Activated T-cell treated with anti-CD3 and anti-CD28 coated beads, Interleukin-2, amount 50 U/mL, for 72 hours (primary cell): ENCODE measurements at regions not wholly inside any gene's neighbourhood (a gene's known extent, or its start where the extent isn't known, plus 50 kb on each side); places are given as distances from the start of the nearest gene placed in this dataset.

Source experiments
- ATAC-seq, 2 donors: fragments of 150-1000 bp; cut with Tn5 transposase; replicated peaks in 1 of 2; 2 replicates each; pipeline ENCODE4 v1.10.0; 2021; ENCODE audit warnings: moderate library complexity in 2 of 2, mild to moderate bottlenecking in 1 of 2
- DNase-seq, 2 donors: peaks; one replicate each; pipeline ENCODE4 v3.0.0; 2021 to 2022; ENCODE audit warnings: mixed read lengths in 1 of 2
- H3K27ac Mint-ChIP-seq: one replicate; pipeline ENCODE4 v1.8.0; 2022; ENCODE audit warnings: mild to moderate bottlenecking, moderate library complexity, mixed read lengths
- H3K27me3 Mint-ChIP-seq: one replicate; pipeline ENCODE4 v1.8.0; 2022; ENCODE audit warnings: low read depth, mixed read lengths
- H3K36me3 Mint-ChIP-seq, 2 donors: one replicate each; pipeline ENCODE4 v1.8.0; 2022; ENCODE audit warnings: mixed read lengths in 2 of 2, mild to moderate bottlenecking in 1 of 2; ENCODE audit not compliant: insufficient read depth in 2 of 2
- H3K4me1 Mint-ChIP-seq: one replicate; pipeline ENCODE4 v1.8.0; 2022; ENCODE audit warnings: low read depth, mixed read lengths
- H3K4me3 Mint-ChIP-seq, 2 donors: one replicate each; pipeline ENCODE4 v1.8.0; 2022; ENCODE audit warnings: mild to moderate bottlenecking in 2 of 2, mixed read lengths in 2 of 2, moderate library complexity in 2 of 2
- H3K9me3 Mint-ChIP-seq, 2 donors: one replicate each; pipeline ENCODE4 v1.8.0; 2022; ENCODE audit warnings: mixed read lengths in 2 of 2

DNA sequence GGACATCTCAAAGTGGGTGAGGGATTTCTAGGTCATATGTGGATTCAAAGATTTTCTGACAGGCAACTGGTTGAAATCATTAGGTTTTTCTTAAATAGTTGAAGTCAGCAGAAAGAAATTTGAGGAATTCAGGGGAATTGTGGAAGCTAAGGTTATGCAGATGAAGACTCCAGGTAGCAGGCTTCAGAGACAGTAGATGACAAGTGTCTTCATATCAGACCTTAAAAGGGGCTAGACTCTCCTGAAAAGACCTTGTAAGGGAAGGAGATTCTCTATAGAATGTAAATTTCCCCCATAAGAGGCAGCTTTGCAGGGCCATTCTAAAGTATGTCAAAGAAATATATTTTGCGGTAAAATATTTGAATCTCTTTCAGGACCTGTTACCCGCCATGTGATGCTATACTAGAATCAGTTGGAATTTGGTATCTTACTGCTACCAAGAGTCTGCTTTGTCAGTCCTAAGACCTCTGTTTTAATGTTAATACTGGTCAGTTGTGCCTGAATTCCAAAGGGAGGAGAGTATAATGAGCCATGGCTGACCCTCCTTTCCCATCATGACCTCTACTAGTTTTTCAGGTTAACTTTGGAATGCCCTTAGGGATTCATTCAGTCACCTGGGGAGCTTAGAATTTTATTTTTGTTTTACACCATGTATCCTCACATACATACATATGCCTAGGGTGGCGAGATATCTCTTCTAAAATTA, 1115.5 kb upstream of the SLC10A2 start:
- DNase-seq: no peak
- H3K4me3 Mint-ChIP-seq: no peak overlapping the region
- no peaks in the 10 kb centered on the region for H3K27me3 Mint-ChIP-seq
- H3K27ac Mint-ChIP-seq: no peak overlapping the region
- no peak for ATAC-seq
- no peaks in the 10 kb centered on the region for H3K36me3 Mint-ChIP-seq
- H3K9me3 Mint-ChIP-seq: peaks cover 0 to 2% of the 10 kb centered on the region in 2 donors
- no peaks in the 10 kb centered on the region for H3K4me1 Mint-ChIP-seq

DNA sequence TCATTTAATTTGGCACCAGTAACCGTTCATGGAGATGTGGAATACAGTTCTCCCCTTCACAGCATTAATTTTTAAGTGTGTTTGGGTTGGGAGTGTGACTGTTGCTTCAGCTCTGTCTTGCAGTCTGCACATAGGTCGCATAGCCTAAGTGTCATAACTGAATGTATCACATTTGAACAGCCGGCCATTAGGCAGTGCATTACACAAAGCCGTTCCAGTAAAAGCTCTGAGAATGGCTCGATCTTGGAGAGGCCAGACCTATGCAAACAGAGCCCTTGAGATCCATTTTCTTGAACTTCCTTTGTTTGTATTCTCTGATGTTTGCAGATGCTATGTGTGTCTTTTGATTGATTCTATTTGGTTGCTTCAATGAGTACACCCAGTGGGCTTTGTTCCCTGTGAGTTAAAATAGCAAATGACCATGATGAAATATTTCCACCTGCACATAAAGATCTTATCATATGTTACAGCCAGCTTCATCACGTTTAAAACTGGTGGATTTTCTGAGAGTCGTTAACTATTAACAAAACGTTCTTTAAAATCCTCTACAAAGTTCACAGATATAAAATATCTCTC, 1104.9 kb upstream of the SLC10A2 start:
- no peaks in the 10 kb centered on the region for H3K9me3 Mint-ChIP-seq

DNA sequence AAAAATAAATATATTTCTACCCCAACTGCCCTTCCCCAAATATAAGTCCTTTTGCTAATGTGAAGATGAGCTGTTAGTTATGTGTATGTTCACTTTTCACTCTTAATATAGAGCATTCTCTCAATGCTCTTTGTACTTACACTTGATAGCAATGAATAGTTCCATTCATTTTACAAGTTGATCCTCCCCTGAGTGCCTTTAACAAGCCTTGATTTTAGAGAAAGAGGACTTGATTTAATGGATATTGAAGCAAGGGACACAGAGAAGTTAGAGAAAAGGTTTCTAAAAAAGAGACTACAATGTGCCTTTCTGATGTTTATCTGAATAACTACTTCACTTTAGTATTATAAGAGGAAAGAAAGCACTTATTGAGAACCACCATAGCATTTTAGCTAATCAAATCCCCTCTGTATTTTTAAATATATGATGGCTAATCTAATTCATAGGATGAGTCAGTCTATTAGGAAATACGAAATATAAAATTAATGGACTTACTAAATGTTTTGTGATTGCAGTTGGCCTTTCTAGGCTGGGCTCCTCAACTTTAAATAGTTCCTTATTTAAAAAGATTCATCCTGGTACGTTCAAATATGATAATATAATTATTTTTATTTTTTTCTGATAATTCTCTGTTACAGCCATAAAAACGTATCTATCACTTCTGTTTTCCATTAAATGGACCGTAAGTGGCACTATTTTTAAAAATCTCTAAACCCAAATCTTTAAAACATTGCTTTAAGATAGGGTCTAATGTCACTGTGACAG, 1097.8 kb upstream of the SLC10A2 start:
- Mint-ChIP-seq H3K36me3 (peaks cover 0 to 2% of the 10 kb centered on the region in 2 donors), H3K27ac (no peak overlapping the region), H3K4me1 (no peaks in the 10 kb centered on the region), H3K4me3 (no peak overlapping the region), H3K27me3 (no peaks in the 10 kb centered on the region), H3K9me3 (peaks cover 2 to 3% of the 10 kb centered on the region in 2 donors)
- ATAC-seq: no peak
- DNase-seq: no peak

More for the DNA sequence above, 1104.9 kb upstream of the SLC10A2 start:
- Mint-ChIP-seq H3K36me3 (no peaks in the 10 kb centered on the region), H3K27ac (no peak overlapping the region), H3K4me3 (no peak overlapping the region), H3K27me3 (no peaks in the 10 kb centered on the region), H3K4me1 (no peaks in the 10 kb centered on the region)
- ATAC-seq (no peak), DNase-seq (no peak)

DNA sequence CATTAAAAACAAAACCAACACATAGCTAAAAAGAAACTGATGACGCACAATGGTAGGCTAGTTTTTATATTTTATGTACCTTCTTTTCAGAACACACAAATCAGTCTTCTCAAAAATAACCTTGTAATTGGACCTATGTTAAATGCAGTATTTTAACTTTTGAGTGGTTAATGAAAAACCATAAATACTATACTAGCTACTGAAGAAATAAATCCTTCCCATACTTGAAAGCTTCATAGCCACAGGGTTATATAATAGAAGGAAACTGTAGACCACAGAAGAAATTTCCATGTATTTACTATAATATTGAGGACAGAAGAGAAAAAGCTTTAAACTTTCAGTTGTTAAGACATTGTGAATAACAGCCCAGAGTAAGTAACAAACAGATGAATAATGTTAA, 1094.3 kb upstream of the SLC10A2 start:
- H3K4me3 Mint-ChIP-seq: no peak overlapping the region
- peaks cover 0 to 2% of the 10 kb centered on the region in 2 donors for H3K36me3 Mint-ChIP-seq
- no peak for DNase-seq
- H3K27ac Mint-ChIP-seq: no peak overlapping the region
- ATAC-seq: no peak
- peaks cover 3 to 5% of the 10 kb centered on the region in 2 donors for H3K9me3 Mint-ChIP-seq
- no peaks in the 10 kb centered on the region for H3K4me1 Mint-ChIP-seq
- H3K27me3 Mint-ChIP-seq: no peaks in the 10 kb centered on the region

DNA sequence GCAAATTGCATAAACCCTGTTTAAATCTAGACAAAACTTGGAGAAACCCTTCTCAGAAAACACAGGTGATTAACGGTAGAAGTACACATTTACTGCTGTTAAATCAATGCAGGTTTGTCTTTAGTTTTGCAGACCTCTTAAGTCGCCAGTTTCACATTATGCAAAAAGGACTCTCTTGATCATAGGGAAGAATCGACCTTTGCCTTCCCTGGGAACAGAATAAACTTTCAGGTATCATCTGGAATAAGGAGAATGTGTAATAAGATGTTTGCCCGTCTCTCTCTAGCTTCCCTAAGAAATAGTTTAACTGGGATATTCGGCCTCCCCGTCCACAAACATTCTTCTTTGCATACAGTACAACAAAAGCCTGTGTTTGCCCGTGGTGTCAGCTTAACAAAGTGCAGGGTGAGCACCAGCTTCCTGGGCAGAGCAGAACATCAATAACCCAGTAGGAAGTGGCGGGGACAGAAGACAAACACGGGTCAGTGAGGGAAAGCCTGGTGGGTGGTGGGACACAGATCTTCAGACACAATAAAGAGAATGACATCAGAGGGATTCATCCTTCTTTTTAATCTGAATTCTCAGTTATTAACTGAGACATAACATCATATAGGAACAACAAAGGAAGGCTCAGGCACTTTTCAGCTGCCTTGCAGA, 1077.7 kb upstream of the SLC10A2 start:
- DNase-seq (no peak), ATAC-seq (no peak)
- Mint-ChIP-seq H3K4me1 (no peaks in the 10 kb centered on the region), H3K27ac (no peak overlapping the region), H3K9me3 (peaks cover 3 to 4% of the 10 kb centered on the region in 2 donors), H3K36me3 (no peaks in the 10 kb centered on the region), H3K4me3 (no peak overlapping the region), H3K27me3 (no peaks in the 10 kb centered on the region)

DNA sequence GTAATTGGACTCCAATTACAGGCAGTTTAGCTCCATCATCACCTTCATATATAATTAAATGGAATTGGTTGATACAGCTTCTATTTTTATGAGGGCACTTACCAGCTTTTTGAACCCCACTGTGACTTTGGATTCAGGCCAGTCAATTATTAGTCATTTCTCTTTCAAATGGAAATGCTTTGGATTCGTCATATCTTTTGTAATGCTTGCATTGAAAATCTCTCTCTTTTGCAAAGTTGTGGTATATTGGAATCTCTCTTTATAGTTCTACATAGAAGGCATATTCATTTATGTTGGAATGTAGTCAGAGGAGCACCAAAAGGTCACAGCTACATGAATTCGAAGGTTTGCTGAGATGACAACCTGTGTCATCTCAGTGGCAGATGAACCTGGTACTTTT, 1074.3 kb upstream of the SLC10A2 start:
- DNase-seq (no peak), ATAC-seq (no peak)
- H3K4me3 Mint-ChIP-seq: no peak overlapping the region
- no peaks in the 10 kb centered on the region for H3K4me1 Mint-ChIP-seq
- no peak overlapping the region for H3K27ac Mint-ChIP-seq
- H3K9me3 Mint-ChIP-seq: peaks cover 1 to 2% of the 10 kb centered on the region in 2 donors
- no peaks in the 10 kb centered on the region for H3K36me3 Mint-ChIP-seq
- no peaks in the 10 kb centered on the region for H3K27me3 Mint-ChIP-seq

DNA sequence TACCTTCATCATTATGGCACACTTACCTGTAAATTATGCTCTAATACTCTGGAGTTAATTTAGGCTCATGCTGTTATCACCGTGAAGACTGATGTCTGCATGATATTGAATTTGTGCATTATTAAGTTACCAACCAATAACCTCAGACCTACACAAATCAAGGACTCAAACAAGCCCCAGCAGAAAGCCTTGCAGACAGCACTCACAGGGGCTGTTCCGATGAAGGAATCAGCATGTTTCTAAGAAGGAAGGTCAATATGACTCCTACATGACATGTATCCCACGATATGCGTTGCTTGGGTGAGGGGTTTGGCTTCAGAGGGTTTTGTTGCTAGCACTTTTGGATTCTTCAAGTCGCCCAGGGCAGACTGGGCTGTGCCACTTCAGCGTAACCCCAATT, 1071.2 kb upstream of the SLC10A2 start:
- ATAC-seq: no peak
- no peak overlapping the region for H3K4me3 Mint-ChIP-seq
- H3K27me3 Mint-ChIP-seq: no peaks in the 10 kb centered on the region
- DNase-seq: no peak
- no peaks in the 10 kb centered on the region for H3K4me1 Mint-ChIP-seq
- H3K9me3 Mint-ChIP-seq: peaks cover 1 to 5% of the 10 kb centered on the region in 2 donors
- H3K27ac Mint-ChIP-seq: no peak overlapping the region
- H3K36me3 Mint-ChIP-seq: no peaks in the 10 kb centered on the region

DNA sequence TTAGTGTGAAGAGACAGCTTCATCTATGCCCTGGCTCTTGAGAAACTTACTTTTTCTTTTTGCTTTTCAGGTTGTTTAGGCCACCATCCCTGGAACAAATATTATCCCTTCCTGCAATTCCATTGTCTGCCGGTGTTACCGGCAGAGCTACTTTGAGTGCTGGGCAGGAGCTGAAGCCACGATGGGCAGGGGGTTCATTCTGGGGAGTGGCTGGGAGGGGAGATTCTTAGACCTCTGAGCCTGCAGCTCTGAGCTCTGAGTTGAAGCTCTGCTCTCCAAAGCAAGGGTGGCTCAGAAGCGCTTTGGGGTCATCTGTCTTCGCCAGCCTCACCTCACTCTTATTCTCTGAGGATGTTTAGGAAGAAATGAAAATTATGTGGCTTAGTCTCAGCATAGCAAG, 1066.6 kb upstream of the SLC10A2 start:
- DNase-seq (no peak), ATAC-seq (no peak)
- H3K27me3 Mint-ChIP-seq: no peaks in the 10 kb centered on the region
- no peak overlapping the region for H3K4me3 Mint-ChIP-seq
- no peak overlapping the region for H3K27ac Mint-ChIP-seq
- peaks cover 1 to 5% of the 10 kb centered on the region in 2 donors for H3K9me3 Mint-ChIP-seq
- H3K4me1 Mint-ChIP-seq: no peaks in the 10 kb centered on the region
- no peaks in the 10 kb centered on the region for H3K36me3 Mint-ChIP-seq

DNA sequence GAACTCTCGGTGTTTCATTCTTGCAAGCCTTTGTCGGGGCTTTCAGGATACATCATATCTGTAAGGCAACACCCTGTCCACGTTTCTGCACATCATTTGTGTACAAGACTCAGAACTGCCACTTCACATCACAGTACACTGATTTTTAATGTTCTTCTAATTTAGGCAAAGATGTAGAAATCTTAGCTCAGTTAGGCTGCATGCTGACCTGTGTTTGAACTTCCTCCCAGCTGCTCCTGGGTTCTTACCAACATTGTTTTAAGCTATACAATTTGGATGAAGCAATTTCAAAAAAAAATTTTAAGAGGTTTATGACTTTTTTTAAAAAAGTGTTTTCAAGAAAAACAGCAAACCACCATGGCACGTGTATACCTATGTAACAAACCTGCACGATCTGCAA, 1047.9 kb upstream of the SLC10A2 start:
- ATAC-seq: no peak
- H3K9me3 Mint-ChIP-seq: peaks cover 1 to 2% of the 10 kb centered on the region in 2 donors
- no peak overlapping the region for H3K27ac Mint-ChIP-seq
- no peak overlapping the region for H3K4me3 Mint-ChIP-seq
- H3K27me3 Mint-ChIP-seq: no peaks in the 10 kb centered on the region
- DNase-seq: no peak
- H3K4me1 Mint-ChIP-seq: no peaks in the 10 kb centered on the region
- H3K36me3 Mint-ChIP-seq: peaks cover 0 to 1% of the 10 kb centered on the region in 2 donors

DNA sequence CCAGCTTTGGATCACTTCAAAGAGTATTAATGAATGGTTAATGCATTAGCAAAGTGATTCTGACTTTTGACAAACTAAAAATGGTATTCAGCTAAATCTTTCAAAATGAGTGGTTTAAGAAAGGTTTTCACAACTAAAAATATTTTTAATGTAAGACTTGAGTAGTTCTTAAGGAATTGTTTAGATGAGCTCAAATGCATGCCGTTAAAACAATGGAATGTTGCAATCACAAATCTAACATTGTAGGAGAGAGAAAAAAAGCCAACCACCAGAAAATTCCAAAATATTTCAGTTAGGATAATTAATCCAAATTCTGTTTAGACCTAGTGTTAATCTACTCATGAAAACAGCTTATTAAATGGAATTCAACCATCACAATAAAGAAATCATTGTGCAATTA, 1044.8 kb upstream of the SLC10A2 start:
- H3K4me1 Mint-ChIP-seq: no peaks in the 10 kb centered on the region
- H3K9me3 Mint-ChIP-seq: peaks cover 4 to 9% of the 10 kb centered on the region in 2 donors
- no peaks in the 10 kb centered on the region for H3K27me3 Mint-ChIP-seq
- H3K4me3 Mint-ChIP-seq: no peak overlapping the region
- peaks cover 1 to 3% of the 10 kb centered on the region in 2 donors for H3K36me3 Mint-ChIP-seq
- H3K27ac Mint-ChIP-seq: no peak overlapping the region
- ATAC-seq (no peak), DNase-seq (no peak)

DNA sequence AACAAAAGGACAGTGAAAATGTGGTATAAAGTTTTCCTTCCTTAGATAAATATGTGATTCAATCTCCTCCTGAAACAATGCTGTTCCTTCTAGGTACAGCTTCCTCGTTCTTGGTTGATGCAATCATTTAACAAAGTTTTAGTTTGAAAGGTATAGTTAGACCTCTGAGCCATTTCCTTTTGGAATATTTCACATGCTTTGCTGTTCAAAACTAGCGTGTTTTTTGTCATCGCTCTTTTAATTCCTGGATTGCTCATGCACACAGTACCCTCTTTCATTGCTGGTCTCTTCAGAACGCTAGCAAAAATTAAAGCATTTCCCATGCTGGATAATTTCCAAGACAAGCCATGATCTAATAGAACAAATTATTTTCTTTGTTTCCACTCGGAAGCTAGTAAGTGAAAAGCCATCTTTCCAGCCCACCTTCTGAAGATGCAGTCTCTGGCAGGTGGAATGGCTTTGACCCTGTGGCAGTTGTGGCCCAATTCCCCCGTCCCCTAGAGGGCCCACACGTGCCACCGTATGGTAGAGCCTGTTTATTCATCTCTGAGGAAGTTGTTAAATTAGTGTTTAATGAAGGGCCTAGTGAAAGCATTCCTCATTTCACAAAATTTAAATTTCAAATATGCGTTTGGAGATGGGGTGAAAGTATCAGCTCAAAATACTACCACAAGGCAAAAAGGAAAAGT, 1040.6 kb upstream of the SLC10A2 start:
- Mint-ChIP-seq H3K36me3 (peaks cover 2 to 3% of the 10 kb centered on the region in 2 donors), H3K27ac (no peak overlapping the region), H3K4me1 (no peaks in the 10 kb centered on the region), H3K27me3 (no peaks in the 10 kb centered on the region), H3K9me3 (peaks cover 4 to 9% of the 10 kb centered on the region in 2 donors), H3K4me3 (no peak overlapping the region)
- DNase-seq (no peak), ATAC-seq (no peak)

DNA sequence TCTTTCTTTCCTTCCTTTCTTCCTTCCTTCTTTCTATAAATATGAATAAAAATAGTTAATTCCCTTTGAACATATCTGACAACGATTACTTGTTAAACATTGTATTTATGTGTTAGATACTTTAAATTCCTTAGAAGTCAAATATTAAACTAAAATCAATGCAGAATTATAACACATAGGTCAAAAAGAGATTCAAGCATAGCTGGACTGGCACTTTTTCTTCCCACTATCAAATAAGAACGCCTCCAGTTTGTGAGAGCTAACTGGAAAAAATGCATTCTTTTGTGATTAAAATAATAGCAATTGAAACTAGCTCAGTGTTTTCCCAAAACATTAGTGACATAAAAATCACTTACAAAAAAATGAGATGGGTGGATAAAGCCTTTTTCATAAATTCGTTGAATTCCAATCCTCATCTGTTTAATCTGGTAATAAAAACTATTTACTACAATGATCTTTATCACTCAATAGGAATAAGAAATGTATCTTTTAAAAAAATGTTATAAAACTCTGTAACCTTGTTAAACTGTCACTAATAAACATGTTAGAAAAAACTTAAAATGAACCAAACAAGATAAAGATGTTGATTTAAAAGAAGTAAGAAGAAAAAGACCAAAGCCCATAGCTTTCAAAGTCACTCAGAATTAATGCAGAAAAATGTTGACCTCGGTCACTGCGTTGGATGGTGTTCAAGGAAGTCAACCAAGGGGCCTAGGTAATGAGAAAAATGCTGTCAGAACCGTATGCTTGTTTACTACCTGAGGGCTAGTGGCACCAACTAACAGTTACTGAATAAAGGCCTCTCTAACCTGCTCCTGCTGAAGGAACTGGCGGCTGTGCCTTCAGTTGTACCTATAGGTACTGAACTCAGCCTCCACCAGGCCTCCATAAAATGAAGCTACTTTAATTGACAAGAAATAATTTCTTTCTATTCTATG, 1039.5 kb upstream of the SLC10A2 start:
- Mint-ChIP-seq H3K27ac (no peak overlapping the region), H3K36me3 (peaks cover 2 to 3% of the 10 kb centered on the region in 2 donors), H3K4me3 (no peak overlapping the region), H3K9me3 (peaks cover 4 to 10% of the 10 kb centered on the region in 2 donors), H3K4me1 (no peaks in the 10 kb centered on the region), H3K27me3 (no peaks in the 10 kb centered on the region)
- DNase-seq (no peak), ATAC-seq (no peak)
